Heart right ventricle (tissue), 16 donors: ENCODE measurements at regions not wholly inside any gene's neighbourhood (a gene's known extent, or its start where the extent isn't known, plus 50 kb on each side); places are given as distances from the start of the nearest gene placed in this dataset.

Source experiments
- ATAC-seq, 8 donors: fragments of 200-7000 bp; cut with Tn5 transposase; one replicate each; pipeline ENCODE4 v1.9.1; 2020; ENCODE audit warnings: mild to moderate bottlenecking in 8 of 8, moderate library complexity in 8 of 8, moderate number of reproducible peaks in 1 of 8
- DNase-seq, 2 donors: peaks; one replicate each; pipeline ENCODE4 v3.0.0-alpha.2; 2020
- H3K27ac ChIP-seq, 10 donors: fragments of 200-600 bp; sonication (generic) in 2 of 10; one replicate each; pipeline versions ENCODE4 v1.5.0 to v1.8.0; 2020 to 2022; ENCODE audit warnings: mild to moderate bottlenecking in 3 of 10
- H3K27me3 ChIP-seq, 7 donors: fragments of 200-600 bp; one replicate each; pipeline ENCODE4 v1.8.0; 2021 to 2022; ENCODE audit warnings: mild to moderate bottlenecking in 2 of 7
- H3K36me3 ChIP-seq, 9 donors: fragments of 200-600 bp; sonication (generic) in 1 of 9; one replicate each; pipeline versions ENCODE4 v1.5.0 to v1.8.0; 2020 to 2022; ENCODE audit warnings: mild to moderate bottlenecking in 2 of 9
- H3K4me1 ChIP-seq, 9 donors: fragments of 200-600 bp; sonication (generic) in 1 of 9; one replicate each; pipeline versions ENCODE4 v1.5.0 to v1.8.0; 2020 to 2022; ENCODE audit warnings: mild to moderate bottlenecking in 4 of 9
- H3K4me3 ChIP-seq, 10 donors: fragments of 200-600 bp; sonication (generic) in 2 of 10; one replicate each; pipeline versions ENCODE4 v1.5.0 to v1.8.0; 2020 to 2022; ENCODE audit warnings: mild to moderate bottlenecking in 7 of 10, moderate library complexity in 2 of 10
- H3K9me3 ChIP-seq, 11 donors: fragments of 200-600 bp in 10 of 11; sonication (generic) in 2 of 11; one replicate each; pipeline versions ENCODE4 v1.5.0 to v1.8.0; 2013 to 2022; ENCODE audit warnings: mild to moderate bottlenecking in 2 of 11, control low read depth in 1 of 11, moderate library complexity in 1 of 11
- WGBS, 2 donors: extraction: QIAGEN DNeasy Blood & Tissue Kit; methylation state at CpG; one replicate each; pipeline ENCODE4 v1.1.7; 2013; ENCODE audit warnings: inconsistent platforms in 1 of 2; 5-methylcytosine and 5-hydroxymethylcytosine counted together
- intact Hi-C, 10 donors: fragments of 100-400 bp; cut with DNase I; formaldehyde crosslinking; loops; one replicate each; pipeline versions ENCODE4 v1.11.1 to v1.14.2; 2022
- TF ChIP-seq, protein P1 (sequence below), 9 donors: fragments of 200-600 bp; sonication (generic) in 2 of 9; IDR thresholded peaks; one replicate each; pipeline versions ENCODE4 v1.5.0 to v1.8.0; 2021 to 2022; ENCODE audit warnings: antibody characterized with exemption in 9 of 9, mild to moderate bottlenecking in 5 of 9, moderate library complexity in 1 of 9
- donor health status: Arrhythmogenic right ventricular cardiomyopathy.
- donor health status: ischemic (EF 13 %, LVEDD 7.1; RV severe dilation, severe dysfunction).
- donor health status: healthy with polysubstance abuse.
- donor health status: DM: no; HTN: yes; CAD: no.
- donor health status: DM: no; HTN: no; CAD: no.
- donor health status: ischemic (EF 25% LVEDD 6.9; RV normal size, moderate dysfunction).
- donor health status: ischemic (EF 25% LVEDD 5.7; RV mildly dilated, moderate dysfunction).
- donor health status: healthy.
- donor health status: DM: yes; HTN: yes; CAD: no.
- donor health status: Ischemic cardiomyopathy.
- donor health status: ischemic (EF 35%, LVEDD 5.7; RV mildly dilated, moderate dysfunction).
- donor health status: nonischemic (EF 11% LVEDD 7.7; RV severe dilation, severe dysfunction).
- donor health status: DM: yes; HTN: yes; CAD: no.
- donor health status: PGD.
- donor health status: ischemic (EF 29% LVEDD 5.4; RV normal size, mild dysfunction).
- donor health status: nonischemic (EF 23%, LVEDD 6.1; RV moderate dilation, normal function).

DNA sequence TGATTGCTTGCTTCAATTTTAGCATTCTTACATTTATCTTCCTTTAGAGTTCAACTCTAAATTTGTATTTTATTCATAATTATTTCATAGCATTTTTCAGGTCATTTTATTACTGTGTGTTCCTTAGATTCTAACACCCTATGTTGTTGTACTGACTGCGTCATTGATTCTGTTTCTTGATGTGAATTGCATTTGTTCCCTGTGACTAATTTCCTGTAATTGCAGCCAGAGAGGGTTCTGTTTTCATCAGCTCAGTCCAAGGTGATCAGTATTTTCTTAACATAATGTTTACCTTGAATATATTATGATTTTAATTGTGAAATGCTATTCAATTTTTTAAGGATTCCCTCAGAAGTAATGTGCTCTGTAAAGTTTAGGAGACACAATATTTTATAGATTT is 970.2 kb upstream of the PIK3C3 start:
- DNase-seq (no peak), ATAC-seq (no peak)
- H3K4me3 ChIP-seq = no peak overlapping the region
- H3K27ac ChIP-seq = no peak overlapping the region
- no peaks in the 10 kb centered on the region for H3K9me3 ChIP-seq
- WGBS, 2 donors = 67 to 79% methylated on average over 1 of the region's 1 CpG
- no peaks in the 10 kb centered on the region for H3K4me1 ChIP-seq
- TF ChIP-seq, protein P1, sequence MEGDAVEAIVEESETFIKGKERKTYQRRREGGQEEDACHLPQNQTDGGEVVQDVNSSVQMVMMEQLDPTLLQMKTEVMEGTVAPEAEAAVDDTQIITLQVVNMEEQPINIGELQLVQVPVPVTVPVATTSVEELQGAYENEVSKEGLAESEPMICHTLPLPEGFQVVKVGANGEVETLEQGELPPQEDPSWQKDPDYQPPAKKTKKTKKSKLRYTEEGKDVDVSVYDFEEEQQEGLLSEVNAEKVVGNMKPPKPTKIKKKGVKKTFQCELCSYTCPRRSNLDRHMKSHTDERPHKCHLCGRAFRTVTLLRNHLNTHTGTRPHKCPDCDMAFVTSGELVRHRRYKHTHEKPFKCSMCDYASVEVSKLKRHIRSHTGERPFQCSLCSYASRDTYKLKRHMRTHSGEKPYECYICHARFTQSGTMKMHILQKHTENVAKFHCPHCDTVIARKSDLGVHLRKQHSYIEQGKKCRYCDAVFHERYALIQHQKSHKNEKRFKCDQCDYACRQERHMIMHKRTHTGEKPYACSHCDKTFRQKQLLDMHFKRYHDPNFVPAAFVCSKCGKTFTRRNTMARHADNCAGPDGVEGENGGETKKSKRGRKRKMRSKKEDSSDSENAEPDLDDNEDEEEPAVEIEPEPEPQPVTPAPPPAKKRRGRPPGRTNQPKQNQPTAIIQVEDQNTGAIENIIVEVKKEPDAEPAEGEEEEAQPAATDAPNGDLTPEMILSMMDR (IDR thresholded peaks at IDR 0.05) = no peak
- intact Hi-C loops = no loop called here
- no peaks in the 10 kb centered on the region for H3K27me3 ChIP-seq
- H3K36me3 ChIP-seq = no peaks in the 10 kb centered on the region

DNA sequence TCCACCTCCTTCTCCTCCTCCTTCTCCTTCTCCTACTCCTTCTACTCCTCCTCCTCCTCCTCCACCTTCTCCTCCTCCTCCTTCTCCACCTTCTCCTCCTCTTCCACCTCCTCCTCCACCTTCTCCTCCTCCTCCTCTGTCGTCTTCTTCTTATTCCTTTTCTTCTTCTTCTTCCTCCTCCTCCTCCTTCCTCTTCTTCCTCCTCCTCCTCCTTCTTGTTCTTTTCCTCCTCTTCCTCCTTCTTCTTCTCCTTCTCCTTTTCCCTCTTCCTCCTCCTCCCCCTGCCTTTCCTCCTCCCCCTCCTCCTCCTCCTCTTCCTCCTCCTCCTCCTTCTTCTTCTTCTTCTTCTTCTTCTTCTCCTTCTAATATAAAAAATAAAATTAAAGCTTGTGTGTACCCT is 971.2 kb upstream of the PIK3C3 start:
- 79 to 81% methylated on average over 1 of the region's 1 CpG for whole genome bisulfite sequencing, 2 donors
- DNase-seq (no peak), ATAC-seq (no peak)
- no peaks in the 10 kb centered on the region for H3K27me3 ChIP-seq
- TF ChIP-seq, protein P1 (IDR thresholded peaks at IDR 0.05) = no peak
- H3K27ac ChIP-seq = no peak overlapping the region
- no peaks in the 10 kb centered on the region for H3K4me1 ChIP-seq
- H3K9me3 ChIP-seq = no peaks in the 10 kb centered on the region
- no peaks in the 10 kb centered on the region for H3K36me3 ChIP-seq
- H3K4me3 ChIP-seq = no peak overlapping the region
- intact Hi-C loops = no loop called here

DNA sequence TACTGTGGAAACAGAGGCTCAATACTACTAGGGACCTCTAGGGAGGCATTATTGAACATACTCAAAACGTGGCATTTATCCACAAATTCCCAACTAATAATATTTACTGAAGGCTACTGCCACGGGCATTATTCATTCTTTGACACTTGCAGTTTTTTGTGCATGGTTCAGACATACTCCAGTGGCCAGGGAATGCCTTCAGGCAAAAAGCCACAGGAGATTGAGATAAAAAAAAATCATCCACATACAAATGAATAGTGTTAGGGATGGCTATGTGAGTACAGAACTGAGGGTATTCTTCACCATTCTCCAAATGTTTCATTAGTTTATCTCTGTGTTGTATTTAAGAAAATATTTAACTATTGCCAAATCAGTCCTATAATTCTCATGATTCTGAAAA is 974.9 kb upstream of the PIK3C3 start:
- Histone ChIP-seq H3K4me3 (no peak overlapping the region), H3K4me1 (no peaks in the 10 kb centered on the region), H3K27ac (no peak overlapping the region), H3K9me3 (peaks cover 0 to 9% (median 0%) of the 10 kb centered on the region in 11 donors), H3K27me3 (no peaks in the 10 kb centered on the region), H3K36me3 (no peaks in the 10 kb centered on the region)
- intact Hi-C loops = no loop called here
- ATAC-seq (no peak), DNase-seq (no peak)
- WGBS, 2 donors = 28 to 31% methylated on average over 2 of the region's 2 CpGs
- TF ChIP-seq, protein P1 (IDR thresholded peaks at IDR 0.05) = no peak

DNA sequence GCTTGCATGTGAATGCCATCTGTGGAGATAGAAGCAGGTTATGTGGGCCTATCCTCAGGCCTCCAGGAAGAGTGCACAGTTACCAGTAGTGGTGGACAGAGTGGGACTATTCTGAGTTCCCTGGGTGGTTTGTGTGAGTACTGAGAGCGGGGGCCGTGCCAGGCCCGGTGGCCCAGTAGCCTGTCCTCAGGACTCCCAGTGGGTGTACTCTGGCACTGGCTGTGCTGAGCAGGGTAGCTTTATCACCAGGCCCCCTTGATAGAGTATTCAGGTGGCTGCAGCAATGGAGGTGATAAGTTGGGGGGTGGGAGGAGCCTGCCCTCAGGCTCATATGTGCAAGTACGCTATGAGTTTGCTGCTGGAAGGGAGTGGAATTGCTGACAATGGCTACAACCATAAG is 979.0 kb upstream of the PIK3C3 start:
- intact Hi-C loops = no loop called here
- H3K36me3 ChIP-seq = no peaks in the 10 kb centered on the region
- no peaks in the 10 kb centered on the region for H3K4me1 ChIP-seq
- DNase-seq (no peak), ATAC-seq (no peak)
- H3K27me3 ChIP-seq = no peaks in the 10 kb centered on the region
- H3K9me3 ChIP-seq = peaks cover 0 to 28% (median 6%) of the 10 kb centered on the region in 11 donors
- TF ChIP-seq, protein P1 (IDR thresholded peaks at IDR 0.05) = no peak
- 94% methylated on average over 4 of the region's 4 CpGs for WGBS, 2 donors
- no peak overlapping the region for H3K4me3 ChIP-seq
- no peak overlapping the region for H3K27ac ChIP-seq

DNA sequence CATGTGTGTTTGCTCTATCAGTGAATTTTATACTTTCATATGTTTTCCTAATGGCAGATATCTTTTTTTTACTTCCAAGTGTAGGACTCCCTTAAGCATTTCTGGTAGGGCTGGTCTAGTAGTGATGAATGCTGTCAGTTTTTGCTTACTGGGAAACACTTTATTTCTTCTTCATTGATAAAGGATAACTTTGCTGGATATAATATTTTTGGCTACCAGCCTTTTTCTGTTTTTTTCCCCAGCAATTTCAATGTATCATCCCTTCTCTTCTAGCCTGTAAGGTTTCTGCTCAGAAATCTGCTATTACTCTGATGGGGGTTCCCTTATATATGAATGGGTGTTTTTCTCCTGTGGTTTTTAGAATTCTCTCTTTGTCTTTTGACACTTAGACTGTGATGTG is 980.6 kb upstream of the PIK3C3 start:
- Histone ChIP-seq H3K27me3 (no peaks in the 10 kb centered on the region), H3K4me3 (no peak overlapping the region), H3K4me1 (no peaks in the 10 kb centered on the region), H3K27ac (no peak overlapping the region), H3K36me3 (no peaks in the 10 kb centered on the region), H3K9me3 (peaks cover 0 to 28% (median 6%) of the 10 kb centered on the region in 11 donors)
- intact Hi-C loops = no loop called here
- TF ChIP-seq, protein P1 (IDR thresholded peaks at IDR 0.05) = no peak
- DNase-seq = no peak
- no peak for ATAC-seq
